CD8-positive, alpha-beta memory T cell (primary cell): ENCODE measurements at regions not wholly inside any gene's neighbourhood (a gene's known extent, or its start where the extent isn't known, plus 50 kb on each side); places are given as distances from the start of the nearest gene placed in this dataset.

ENCODE experiments used
- CTCF ChIA-PET: fragments of 350-600 bp; sonication (Branson Sonifier 250); formaldehyde crosslinking; loops from one replicate; lab custom pipeline; 2021; ENCODE audit warnings: antibody characterized with exemption; lab: Charles Lee
- POLR2A ChIA-PET: fragments of 350-600 bp; sonication (Branson Sonifier 250); formaldehyde crosslinking; loops from one replicate; lab custom pipeline; 2021; ENCODE audit warnings: antibody characterized with exemption; lab: Charles Lee
- DNase-seq, 5 donors: peaks; one replicate each; pipeline versions ENCODE4 v3.0.0 to v3.0.0-alpha.2; 2020 to 2022; ENCODE audit warnings: mixed read lengths in 1 of 5
- H3K27ac ChIP-seq: one replicate; pipeline ENCODE4 v1.7.0; 2013; ENCODE audit warnings: low read depth, mild to moderate bottlenecking, low read length, moderate library complexity
- H3K27me3 ChIP-seq: 2 replicates; pipeline ENCODE4 v1.7.0; 2013; ENCODE audit warnings: low read length, mild to moderate bottlenecking; ENCODE audit not compliant: insufficient read depth, poor library complexity, severe bottlenecking
- H3K36me3 ChIP-seq: 2 replicates; pipeline ENCODE4 v1.7.0; 2013; ENCODE audit warnings: mild to moderate bottlenecking, low read length, moderate library complexity; ENCODE audit not compliant: insufficient read depth
- H3K4me1 ChIP-seq: 2 replicates; pipeline ENCODE4 v1.7.0; 2013; ENCODE audit warnings: mild to moderate bottlenecking, low read length, moderate library complexity; ENCODE audit not compliant: insufficient read depth
- H3K4me3 ChIP-seq: 2 replicates; pipeline ENCODE4 v1.7.0; 2013; ENCODE audit warnings: mild to moderate bottlenecking, low read length
- H3K9me3 ChIP-seq: 2 replicates; pipeline ENCODE4 v1.7.0; 2013; ENCODE audit warnings: mild to moderate bottlenecking, low read length
- H3K27ac Mint-ChIP-seq, 8 donors: one replicate each; pipeline ENCODE4 v1.8.0; 2020 to 2021; ENCODE audit warnings: mixed read lengths in 8 of 8, mild to moderate bottlenecking in 6 of 8, inconsistent platforms in 3 of 8, moderate library complexity in 3 of 8
- H3K27me3 Mint-ChIP-seq, 2 donors: one replicate each; pipeline ENCODE4 v1.8.0; 2020 to 2021; ENCODE audit warnings: mixed read lengths in 2 of 2, mild to moderate bottlenecking in 1 of 2, moderate library complexity in 1 of 2
- H3K36me3 Mint-ChIP-seq, 3 donors: one replicate each; pipeline ENCODE4 v1.8.0; 2020 to 2021; ENCODE audit warnings: mixed read lengths in 3 of 3, inconsistent platforms in 1 of 3, mild to moderate bottlenecking in 1 of 3
- H3K4me1 Mint-ChIP-seq, 3 donors: one replicate each; pipeline ENCODE4 v1.8.0; 2020 to 2021; ENCODE audit warnings: mixed read lengths in 3 of 3, inconsistent platforms in 1 of 3, mild to moderate bottlenecking in 1 of 3
- H3K4me3 Mint-ChIP-seq, 7 donors: one replicate each; pipeline ENCODE4 v1.8.0; 2020 to 2021; ENCODE audit warnings: mixed read lengths in 7 of 7, mild to moderate bottlenecking in 6 of 7, moderate library complexity in 4 of 7, inconsistent platforms in 2 of 7
- H3K9me3 Mint-ChIP-seq, 5 donors: one replicate each; pipeline ENCODE4 v1.8.0; 2020 to 2022; ENCODE audit warnings: mixed read lengths in 5 of 5, mild to moderate bottlenecking in 3 of 5, moderate library complexity in 2 of 5, inconsistent platforms in 1 of 5

GRCh38 chr18:78704971-78705461, 274.6 kb upstream of the SALL3 start:
- Mint-ChIP-seq H3K9me3 (peaks cover 12 to 23% (median 14%) of the 10 kb centered on the region in 5 donors), H3K4me1 (no peaks in the 10 kb centered on the region), H3K27ac (no peak overlapping the region)

GRCh38 chr18:78709261-78709809, 270.3 kb upstream of the SALL3 start:
- peaks cover 0 to 4% (median 0%) of the 10 kb centered on the region in 3 donors for H3K36me3 Mint-ChIP-seq
- H3K4me3 Mint-ChIP-seq = no peak overlapping the region

More at GRCh38 chr18:78704971-78705461, 274.6 kb upstream of the SALL3 start:
- CTCF ChIA-PET = no interaction called here
- H3K4me3 Mint-ChIP-seq = no peak overlapping the region
- H3K4me1 ChIP-seq = no peaks in the 10 kb centered on the region
- no peaks in the 10 kb centered on the region for H3K27me3 ChIP-seq
- H3K9me3 ChIP-seq = no peaks in the 10 kb centered on the region
- POLR2A ChIA-PET = no interaction called here
- no peak overlapping the region for H3K27ac ChIP-seq
- DNase-seq = no peak
- no peaks in the 10 kb centered on the region for H3K36me3 ChIP-seq
- H3K4me3 ChIP-seq = no peak overlapping the region
- peaks cover 0 to 6% (median 0%) of the 10 kb centered on the region in 3 donors for H3K36me3 Mint-ChIP-seq
- peaks cover 5 to 11% of the 10 kb centered on the region in 2 donors for H3K27me3 Mint-ChIP-seq

GRCh38 chr18:78711316-78711715, 268.3 kb upstream of the SALL3 start:
- H3K27ac ChIP-seq = no peak overlapping the region
- Mint-ChIP-seq H3K36me3 (peaks cover 0 to 4% (median 0%) of the 10 kb centered on the region in 3 donors), H3K27ac (no peak overlapping the region), H3K27me3 (peaks cover 0 to 10% of the 10 kb centered on the region in 2 donors), H3K4me3 (no peak overlapping the region), H3K4me1 (no peaks in the 10 kb centered on the region), H3K9me3 (peaks cover 14 to 22% (median 15%) of the 10 kb centered on the region in 5 donors)
- no peaks in the 10 kb centered on the region for H3K36me3 ChIP-seq
- H3K4me1 ChIP-seq = no peaks in the 10 kb centered on the region
- no peak overlapping the region for H3K4me3 ChIP-seq
- CTCF ChIA-PET = no interaction called here
- DNase-seq = no peak
- H3K9me3 ChIP-seq = no peaks in the 10 kb centered on the region
- POLR2A ChIA-PET = no interaction called here
- H3K27me3 ChIP-seq = no peaks in the 10 kb centered on the region

More at GRCh38 chr18:78709261-78709809, 270.3 kb upstream of the SALL3 start:
- Mint-ChIP-seq H3K4me1 (no peaks in the 10 kb centered on the region), H3K27ac (no peak overlapping the region), H3K9me3 (peaks cover 14 to 23% (median 15%) of the 10 kb centered on the region in 5 donors), H3K27me3 (peaks cover 0 to 12% of the 10 kb centered on the region in 2 donors)
- H3K27me3 ChIP-seq = no peaks in the 10 kb centered on the region
- ChIA-PET POLR2A (no interaction called here), CTCF (no interaction called here)
- H3K9me3 ChIP-seq = no peaks in the 10 kb centered on the region
- no peaks in the 10 kb centered on the region for H3K36me3 ChIP-seq
- no peak overlapping the region for H3K4me3 ChIP-seq
- H3K4me1 ChIP-seq = no peaks in the 10 kb centered on the region
- no peak for DNase-seq
- H3K27ac ChIP-seq = no peak overlapping the region

- CTCF ChIA-PET = no interaction called here
- Histone ChIP-seq H3K27me3 (no peaks in the 10 kb centered on the region), H3K4me1 (no peaks in the 10 kb centered on the region), H3K36me3 (no peaks in the 10 kb centered on the region), H3K9me3 (no peaks in the 10 kb centered on the region), H3K27ac (no peak overlapping the region), H3K4me3 (no peak overlapping the region)
- Mint-ChIP-seq H3K4me1 (no peaks in the 10 kb centered on the region), H3K27ac (no peak overlapping the region), H3K27me3 (peaks cover 0 to 8% of the 10 kb centered on the region in 2 donors), H3K4me3 (no peak overlapping the region), H3K9me3 (peaks cover 14 to 18% (median 15%) of the 10 kb centered on the region in 5 donors), H3K36me3 (peaks cover 0 to 4% (median 0%) of the 10 kb centered on the region in 3 donors)
- POLR2A ChIA-PET = no interaction called here
- no peak for DNase-seq
These were observed 267.6 kb upstream of the SALL3 start for GRCh38 chr18:78711971-78712370.

GRCh38 chr18:78713069-78713468, 266.5 kb upstream of the SALL3 start:
- H3K27ac Mint-ChIP-seq = no peak overlapping the region
- no peak for DNase-seq
- H3K27me3 ChIP-seq = no peaks in the 10 kb centered on the region
- H3K4me1 ChIP-seq = no peaks in the 10 kb centered on the region
- H3K9me3 Mint-ChIP-seq = peaks cover 10 to 17% (median 11%) of the 10 kb centered on the region in 5 donors
- no peak overlapping the region for H3K27ac ChIP-seq
- H3K36me3 Mint-ChIP-seq = peaks cover 0 to 4% (median 0%) of the 10 kb centered on the region in 3 donors
- H3K27me3 Mint-ChIP-seq = peaks cover 0 to 7% of the 10 kb centered on the region in 2 donors
- POLR2A ChIA-PET = no interaction called here
- H3K4me3 ChIP-seq = no peak overlapping the region
- no peaks in the 10 kb centered on the region for H3K36me3 ChIP-seq
- CTCF ChIA-PET = no interaction called here
- H3K4me3 Mint-ChIP-seq = no peak overlapping the region
- H3K4me1 Mint-ChIP-seq = no peaks in the 10 kb centered on the region
- H3K9me3 ChIP-seq = no peaks in the 10 kb centered on the region

GRCh38 chr18:78713726-78714125, 265.9 kb upstream of the SALL3 start:
- Mint-ChIP-seq H3K4me3 (no peak overlapping the region), H3K9me3 (peaks cover 4 to 10% (median 4%) of the 10 kb centered on the region in 5 donors), H3K4me1 (no peaks in the 10 kb centered on the region), H3K27me3 (peaks cover 0 to 9% of the 10 kb centered on the region in 2 donors), H3K27ac (no peak overlapping the region), H3K36me3 (peaks cover 0 to 5% (median 0%) of the 10 kb centered on the region in 3 donors)
- Histone ChIP-seq H3K4me1 (no peaks in the 10 kb centered on the region), H3K4me3 (no peak overlapping the region), H3K27me3 (no peaks in the 10 kb centered on the region), H3K36me3 (no peaks in the 10 kb centered on the region), H3K9me3 (no peaks in the 10 kb centered on the region), H3K27ac (no peak overlapping the region)
- POLR2A ChIA-PET = no interaction called here
- no peak for DNase-seq
- CTCF ChIA-PET = no interaction called here

- peaks cover 0 to 5% (median 2%) of the 10 kb centered on the region in 5 donors for H3K9me3 Mint-ChIP-seq
- no peak for DNase-seq
- ChIA-PET CTCF (no interaction called here), POLR2A (no interaction called here)
- no peaks in the 10 kb centered on the region for H3K4me1 Mint-ChIP-seq
- H3K9me3 ChIP-seq = no peaks in the 10 kb centered on the region
- H3K27me3 ChIP-seq = no peaks in the 10 kb centered on the region
- no peaks in the 10 kb centered on the region for H3K36me3 ChIP-seq
- peaks cover 7 to 12% of the 10 kb centered on the region in 2 donors for H3K27me3 Mint-ChIP-seq
- H3K27ac ChIP-seq = no peak overlapping the region
- H3K27ac Mint-ChIP-seq = no peak overlapping the region
- peaks cover 0 to 3% (median 0%) of the 10 kb centered on the region in 3 donors for H3K36me3 Mint-ChIP-seq
- H3K4me3 ChIP-seq = no peak overlapping the region
- H3K4me1 ChIP-seq = no peaks in the 10 kb centered on the region
- peak overlapping the region in 1 of 7 donors; percentile 32 for H3K4me3 Mint-ChIP-seq
These were observed 263.6 kb upstream of the SALL3 start for GRCh38 chr18:78716022-78716421.

- peaks cover 9 to 13% of the 10 kb centered on the region in 2 donors for H3K27me3 Mint-ChIP-seq
- peaks cover 0 to 4% (median 2%) of the 10 kb centered on the region in 5 donors for H3K9me3 Mint-ChIP-seq
- H3K4me1 Mint-ChIP-seq = no peaks in the 10 kb centered on the region
These were observed 263.0 kb upstream of the SALL3 start for GRCh38 chr18:78716581-78716980.

More at GRCh38 chr18:78716581-78716980, 263.0 kb upstream of the SALL3 start:
- Histone ChIP-seq H3K36me3 (no peaks in the 10 kb centered on the region), H3K27me3 (no peaks in the 10 kb centered on the region), H3K27ac (no peak overlapping the region), H3K4me1 (no peaks in the 10 kb centered on the region), H3K9me3 (no peaks in the 10 kb centered on the region), H3K4me3 (no peak overlapping the region)
- DNase-seq = no peak
- ChIA-PET POLR2A (no interaction called here), CTCF (no interaction called here)
- Mint-ChIP-seq H3K27ac (no peak overlapping the region), H3K36me3 (peaks cover 0 to 3% (median 0%) of the 10 kb centered on the region in 3 donors), H3K4me3 (no peak overlapping the region)
